ENCODE measurements at regions not wholly inside any gene's neighbourhood (a gene's known extent, or its start where the extent isn't known, plus 50 kb on each side); places are given as distances from the start of the nearest gene placed in this dataset.

GRCh38 chr16:22712471-22712870 is 101.5 kb upstream of the HS3ST2 start:
- TF ChIP-seq POLR2A (IDR thresholded peaks at IDR 0.05) (no peak), CTCF (IDR thresholded peaks at IDR 0.05) (no peak)
